22Rv1 (cell line): ENCODE measurements at regions not wholly inside any gene's neighbourhood (a gene's known extent, or its start where the extent isn't known, plus 50 kb on each side); places are given as distances from the start of the nearest gene placed in this dataset.
A peak's percentile ranks its signal among the peaks of the same experiment; 100 is the strongest.

Experiments
- H3K27ac ChIP-seq: fragments of 450-650 bp; 2 replicates; pipeline ENCODE4 v1.5.1; 2017
- CTCF ChIP-seq: fragments of 450-650 bp; IDR thresholded peaks from 2 replicates; pipeline ENCODE4 v1.5.1; 2017; ENCODE audit warnings: mild to moderate bottlenecking
- ZFX ChIP-seq: fragments of 450-650 bp; IDR thresholded peaks from 2 replicates; pipeline ENCODE4 v1.6.1; 2017; ENCODE audit warnings: antibody characterized with exemption, borderline replicate concordance

GRCh38 chr18:22103647-22104031, 65.8 kb upstream of the GATA6 start:
- TF ChIP-seq ZFX: no peak
- no peak for TF ChIP-seq CTCF
- no peak overlapping the region for H3K27ac ChIP-seq

- no peak overlapping the region for H3K27ac ChIP-seq
- TF ChIP-seq ZFX (no peak), CTCF (no peak)
These were observed 62.7 kb upstream of the GATA6 start for GRCh38 chr18:22106536-22107292.

GRCh38 chr18:22108674-22109073, 60.7 kb upstream of the GATA6 start:
- TF ChIP-seq ZFX (no peak), CTCF (peak; percentile 49)
- H3K27ac ChIP-seq: no peak overlapping the region

GRCh38 chr18:22109535-22109934, 59.9 kb upstream of the GATA6 start:
- no peak overlapping the region for H3K27ac ChIP-seq
- TF ChIP-seq ZFX (no peak), CTCF (no peak)

- TF ChIP-seq CTCF: no peak
- H3K27ac ChIP-seq: no peak overlapping the region
These were observed 58.9 kb upstream of the GATA6 start for GRCh38 chr18:22110461-22110924.

- TF ChIP-seq ZFX (no peak), CTCF (no peak)
- H3K27ac ChIP-seq: no peak overlapping the region
These were observed 57.2 kb upstream of the GATA6 start for GRCh38 chr18:22112215-22112614.

- no peak overlapping the region for H3K27ac ChIP-seq
- TF ChIP-seq CTCF (no peak), ZFX (no peak)
These were observed 56.1 kb upstream of the GATA6 start for GRCh38 chr18:22113144-22113844.
